Esophagus mucosa (tissue), 1 donor: ENCODE measurements at regions not wholly inside any gene's neighbourhood (a gene's known extent, or its start where the extent isn't known, plus 50 kb on each side); places are given as distances from the start of the nearest gene placed in this dataset.
"Not testable (repeated sequence)": the region's sequence is repeated elsewhere in the genome, so short reads cannot be mapped to it uniquely, and the experiment has no call there.

Source experiments
- ATAC-seq: fragments of 200-7000 bp; cut with Tn5 transposase; one replicate; pipeline ENCODE4 v1.9.1; 2020
- donor health status: DM: yes; HTN: yes; CAD: no.

DNA sequence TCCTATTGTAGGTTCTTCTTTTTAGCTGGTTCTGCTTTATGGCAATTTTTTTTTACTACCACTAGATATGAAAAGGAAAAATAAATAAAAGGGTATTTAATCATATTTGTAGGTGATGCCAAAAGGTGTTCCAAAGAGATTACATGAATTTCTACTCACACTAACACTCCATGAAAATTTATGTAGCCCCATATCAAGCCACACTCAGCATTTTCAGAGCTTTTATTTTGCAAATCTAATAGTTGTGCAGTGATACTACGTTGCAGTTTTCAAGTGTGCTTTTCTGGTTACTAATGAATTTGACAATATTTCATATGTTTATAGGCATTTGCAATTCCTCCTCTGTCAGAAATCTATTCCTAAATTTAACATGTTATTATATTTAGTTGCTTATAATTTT lies 363.9 kb upstream of the TMEFF2 start:
- no peak for ATAC-seq

DNA sequence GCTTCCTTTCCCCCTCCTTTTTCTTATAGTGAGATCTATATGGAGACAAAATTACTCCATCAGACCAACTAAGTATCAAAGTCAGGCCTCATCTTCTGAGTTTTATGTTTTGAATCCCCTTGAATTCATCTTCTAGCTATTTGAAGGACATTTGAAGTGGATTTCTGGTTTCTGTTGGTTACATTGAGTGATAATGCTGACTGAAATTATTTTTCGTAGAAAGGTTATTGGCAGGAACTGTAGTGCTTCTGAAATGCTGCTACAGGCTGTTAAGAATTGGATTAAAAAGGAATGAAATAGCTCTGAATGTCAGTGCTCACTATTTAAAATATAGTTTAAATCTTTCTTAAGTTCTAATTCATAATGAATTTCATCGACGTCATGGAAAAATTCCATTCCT lies 361.0 kb upstream of the TMEFF2 start:
- ATAC-seq = no peak

DNA sequence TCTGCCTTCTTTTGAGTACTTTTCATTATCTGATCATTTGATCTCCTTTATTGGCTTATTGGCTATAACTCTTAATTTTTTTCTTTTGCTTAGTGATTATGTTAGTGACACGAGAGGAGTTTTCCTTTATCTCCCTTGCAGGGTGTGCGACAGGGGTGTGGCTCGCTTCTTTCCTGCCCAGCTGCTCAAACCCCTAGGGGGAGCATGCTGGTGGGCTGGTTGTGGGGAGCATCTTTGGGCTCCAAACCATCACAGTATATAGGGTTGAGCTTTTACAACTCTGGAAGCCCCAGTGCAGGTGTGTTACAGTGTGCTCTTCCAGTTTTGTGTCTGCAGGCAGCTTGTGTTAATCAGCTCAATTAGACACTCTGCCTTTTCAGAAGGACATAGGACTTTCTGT lies 357.0 kb upstream of the TMEFF2 start:
- ATAC-seq = no peak

DNA sequence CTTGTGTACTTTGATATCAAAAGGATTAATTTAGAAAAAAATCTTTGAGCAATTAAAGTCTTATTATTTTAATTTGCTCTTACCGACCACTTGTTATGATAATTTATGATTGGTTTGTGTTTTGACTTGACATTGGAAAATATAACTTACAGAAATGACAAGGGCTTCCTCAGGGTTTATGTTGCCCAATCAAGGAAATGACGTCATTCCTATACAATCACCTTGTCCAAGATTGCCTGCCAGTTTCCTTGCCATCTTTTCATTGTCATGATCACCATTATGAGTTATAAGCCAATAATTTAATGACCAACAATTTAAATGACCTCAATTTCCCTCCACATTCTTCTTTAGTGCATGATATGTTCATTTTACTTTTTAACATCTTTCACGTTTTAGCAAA lies 351.8 kb upstream of the TMEFF2 start:
- peak; percentile 38 for ATAC-seq

DNA sequence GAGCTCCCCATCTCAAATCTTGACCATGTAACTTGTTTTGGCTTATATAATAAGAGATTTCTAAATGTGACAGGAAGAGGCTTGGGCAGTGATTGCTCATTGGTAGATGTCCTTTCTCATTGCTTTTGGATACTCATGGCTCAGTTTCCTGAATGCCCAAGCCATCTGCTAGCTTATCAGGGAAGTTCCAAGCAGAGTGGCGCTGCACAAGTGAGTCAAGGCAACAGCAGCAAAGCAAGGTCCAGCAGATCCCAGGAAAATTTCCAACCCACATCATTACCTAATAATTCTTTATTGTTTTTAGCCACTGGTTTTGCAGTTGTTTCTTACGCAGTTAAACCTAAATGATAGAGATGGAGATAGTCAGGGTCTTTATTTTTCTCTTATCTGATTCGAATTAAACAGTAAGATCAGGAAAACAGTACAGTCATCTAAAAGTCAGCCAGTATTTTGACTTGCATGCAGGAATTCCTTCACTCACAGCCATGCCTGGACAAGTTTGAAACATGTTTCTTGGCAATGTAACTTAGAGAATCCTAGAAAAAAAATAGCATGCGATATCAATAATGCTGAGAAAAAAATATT lies 349.7 kb upstream of the TMEFF2 start:
- no peak for ATAC-seq

DNA sequence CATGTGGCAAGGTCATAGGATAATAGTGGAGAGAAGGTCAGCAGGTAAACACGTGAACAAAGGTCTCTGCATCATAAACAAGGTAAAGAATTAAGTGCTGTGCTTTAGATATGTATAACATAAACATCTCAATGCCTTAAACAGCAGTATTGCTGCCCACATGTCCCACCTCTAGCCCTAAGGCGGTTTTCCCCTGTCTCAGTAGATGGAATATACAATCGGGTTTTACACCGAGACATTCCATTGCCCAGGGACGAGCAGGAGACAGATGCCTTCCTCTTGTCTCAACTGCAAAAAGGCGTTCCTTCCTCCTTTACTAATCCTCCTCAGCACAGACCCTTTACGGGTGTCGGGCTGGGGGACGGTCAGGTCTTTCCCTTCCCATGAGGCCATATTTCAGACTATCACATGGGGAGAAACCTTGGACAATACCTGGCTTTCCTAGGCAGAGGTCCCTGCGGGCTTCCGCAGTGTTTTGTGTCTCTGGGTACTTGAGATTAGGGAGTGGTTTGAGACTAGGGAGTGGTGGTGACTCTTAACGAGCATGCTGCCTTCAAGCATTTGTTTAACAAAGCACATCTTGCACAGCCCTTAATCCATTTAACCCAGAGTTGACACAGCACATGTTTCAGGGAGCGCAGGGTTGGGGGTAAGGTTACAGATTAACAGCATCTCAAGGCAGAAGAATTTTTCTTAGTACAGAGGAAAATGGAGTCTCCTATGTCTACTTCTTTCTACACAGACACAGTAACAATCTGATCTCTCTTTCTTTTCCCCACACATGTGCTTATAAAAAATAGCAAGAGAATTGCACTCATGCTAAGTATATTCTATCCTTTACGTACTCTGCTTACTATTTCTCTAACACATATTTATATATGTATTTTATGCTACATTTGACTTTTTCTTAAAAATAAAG lies 347.7 kb upstream of the TMEFF2 start:
- ATAC-seq = not testable (repeated sequence)

DNA sequence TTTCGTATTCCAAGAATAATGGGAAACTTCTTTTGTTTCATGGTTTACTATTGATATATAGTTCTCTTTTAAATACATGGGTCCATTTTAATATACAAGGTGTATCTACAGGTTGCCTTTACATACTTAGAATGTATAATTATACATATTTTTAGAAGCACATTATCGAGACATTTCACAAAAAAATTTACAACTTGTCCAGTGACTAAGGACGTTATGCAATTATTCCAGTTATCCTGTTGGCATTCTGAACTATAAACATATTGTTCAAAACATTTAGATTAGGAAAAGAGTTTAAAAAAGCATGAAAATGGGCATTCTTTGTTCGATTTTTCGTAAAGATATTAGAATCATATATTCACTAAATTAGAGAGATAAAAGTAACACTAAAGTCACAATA lies 344.6 kb upstream of the TMEFF2 start:
- no peak for ATAC-seq

DNA sequence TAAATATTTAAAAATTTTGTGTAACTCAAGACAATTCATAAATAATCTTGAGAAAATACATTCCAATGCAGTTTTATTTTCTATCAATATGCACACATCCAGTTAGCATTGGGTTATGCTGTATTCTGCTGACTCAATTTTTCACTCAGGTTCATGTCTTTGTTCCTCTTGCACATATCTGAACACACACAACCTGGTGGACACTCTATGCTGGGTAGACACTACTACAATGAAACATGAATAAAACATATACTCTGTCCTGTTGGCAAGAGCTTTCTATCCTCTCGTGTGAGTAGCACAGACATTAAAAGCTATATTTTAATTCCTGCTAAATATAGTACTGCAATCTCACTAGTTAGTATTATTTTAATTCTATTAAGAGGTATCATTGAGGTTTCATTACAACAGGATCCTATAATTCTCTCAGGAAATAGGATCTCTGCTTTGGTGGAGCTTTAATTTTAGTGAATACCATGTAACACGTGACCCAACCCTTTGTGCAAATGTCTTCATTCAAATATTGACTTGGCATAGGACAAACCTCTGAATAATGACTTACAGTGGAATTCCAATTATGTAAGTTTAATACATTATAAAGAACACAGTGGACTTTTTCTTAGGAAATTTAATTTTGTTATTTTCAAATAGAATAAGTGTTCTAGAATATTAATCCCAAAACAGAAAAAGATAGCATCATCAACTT lies 342.3 kb upstream of the TMEFF2 start:
- ATAC-seq = no peak

DNA sequence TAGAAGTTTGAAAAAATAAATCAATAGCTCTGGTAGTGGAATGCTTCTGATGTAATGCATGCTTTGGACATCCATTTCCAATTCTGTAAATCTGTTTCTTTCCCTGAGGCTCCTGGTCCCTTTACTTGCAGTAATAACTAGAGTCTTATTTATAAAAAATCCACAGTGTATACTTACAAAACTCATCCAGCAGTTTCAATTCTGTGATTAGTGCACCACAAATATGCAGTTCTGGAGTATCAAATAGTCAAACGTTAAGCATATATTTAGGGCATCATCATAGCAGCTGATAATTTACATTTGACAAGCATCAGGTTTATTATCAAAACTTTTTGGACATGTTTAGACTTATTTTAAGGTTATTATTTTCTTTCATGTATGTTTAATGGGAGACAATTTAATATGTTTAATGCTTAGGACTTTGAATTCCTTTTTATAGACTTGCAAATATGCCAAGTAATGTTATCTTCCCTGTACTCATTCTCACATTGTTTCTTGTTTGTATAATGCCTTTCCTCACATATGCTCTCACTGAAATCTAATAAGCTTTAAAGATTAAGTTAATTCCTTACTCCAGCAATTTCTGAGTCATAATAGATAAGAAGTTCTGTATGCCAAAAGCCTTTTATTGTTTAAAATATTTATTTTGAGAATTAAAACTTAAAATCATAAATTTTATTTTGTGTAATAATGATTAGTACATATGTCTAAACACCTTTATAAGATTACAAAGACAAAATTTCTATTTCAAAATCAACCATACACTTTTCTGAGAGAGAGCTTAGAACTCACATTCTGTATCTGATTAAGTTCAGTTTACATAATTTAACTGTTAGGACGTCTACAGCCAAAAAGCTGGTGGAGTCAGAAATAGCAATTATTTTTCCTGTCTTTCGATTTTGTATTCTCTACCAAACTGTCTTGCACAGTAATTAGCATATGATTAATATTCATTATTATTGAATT lies 341.5 kb upstream of the TMEFF2 start:
- ATAC-seq = no peak

DNA sequence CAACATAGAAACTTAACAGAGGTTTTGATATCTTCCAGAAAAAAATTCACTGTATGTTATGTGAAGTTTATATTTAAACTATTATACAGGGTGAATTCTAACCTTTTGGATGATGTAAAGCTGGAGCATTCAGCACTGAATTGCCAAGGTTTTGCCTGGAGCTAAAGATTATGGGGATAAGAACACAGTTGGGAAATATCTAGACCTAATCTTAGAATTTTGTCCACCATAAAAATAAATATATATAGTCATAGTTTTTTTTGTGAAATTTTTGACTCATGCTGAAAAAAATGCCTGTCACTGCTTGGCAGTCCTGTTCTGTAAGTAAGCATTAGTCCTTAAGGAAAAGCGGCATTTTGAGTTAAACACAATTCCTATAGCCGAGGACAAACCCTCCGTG lies 339.3 kb upstream of the TMEFF2 start:
- ATAC-seq = no peak

DNA sequence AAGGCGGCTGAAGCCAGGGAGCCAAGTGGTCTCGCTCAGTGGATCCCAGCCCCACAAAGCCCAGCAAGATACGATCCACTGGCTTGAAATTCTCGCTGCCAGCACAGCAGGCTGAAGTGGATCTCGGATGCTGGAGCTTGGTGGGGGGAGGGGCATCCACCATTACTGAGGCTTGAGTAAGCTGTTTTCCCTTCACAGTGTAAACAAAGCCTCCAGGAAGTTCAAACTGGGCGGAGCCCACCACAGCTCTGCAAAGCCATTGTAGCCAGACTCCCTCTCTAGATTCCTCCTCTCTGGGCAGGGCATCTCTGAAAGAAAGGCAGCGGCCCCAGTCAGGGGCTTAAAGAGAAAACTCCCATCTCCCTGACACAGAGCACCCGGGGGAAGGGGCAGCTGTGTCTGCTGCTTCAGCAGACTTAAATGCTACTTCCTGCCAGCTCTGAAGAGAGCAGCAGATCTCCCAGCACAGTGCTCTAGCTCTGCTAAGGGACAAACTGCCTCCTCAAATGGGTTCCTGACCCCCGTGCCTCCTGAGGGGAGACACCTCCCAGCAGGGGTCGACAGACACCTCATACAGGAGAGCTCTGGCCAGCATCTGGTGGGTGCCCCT lies 330.0 kb upstream of the TMEFF2 start:
- ATAC-seq = not testable (repeated sequence)

DNA sequence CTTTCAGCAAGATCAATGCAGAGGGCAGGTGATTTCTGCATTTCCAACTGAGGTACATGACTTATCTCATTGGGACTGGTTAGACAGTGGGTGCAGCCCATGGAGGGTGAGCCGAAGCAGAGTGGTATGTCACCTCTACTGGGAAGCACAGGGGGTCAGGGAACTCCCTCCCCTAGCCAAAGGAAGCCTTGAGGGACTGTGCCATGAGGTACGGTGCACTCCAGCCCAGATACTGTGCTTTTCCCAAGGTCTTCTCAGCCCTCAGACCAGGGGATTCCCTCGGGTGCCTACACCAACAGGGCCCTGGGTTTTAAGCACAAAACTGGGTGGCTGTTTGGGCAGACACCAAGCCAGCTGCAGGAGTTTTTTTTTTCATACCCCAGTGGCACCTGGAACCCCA lies 329.5 kb upstream of the TMEFF2 start:
- not testable (repeated sequence) for ATAC-seq

DNA sequence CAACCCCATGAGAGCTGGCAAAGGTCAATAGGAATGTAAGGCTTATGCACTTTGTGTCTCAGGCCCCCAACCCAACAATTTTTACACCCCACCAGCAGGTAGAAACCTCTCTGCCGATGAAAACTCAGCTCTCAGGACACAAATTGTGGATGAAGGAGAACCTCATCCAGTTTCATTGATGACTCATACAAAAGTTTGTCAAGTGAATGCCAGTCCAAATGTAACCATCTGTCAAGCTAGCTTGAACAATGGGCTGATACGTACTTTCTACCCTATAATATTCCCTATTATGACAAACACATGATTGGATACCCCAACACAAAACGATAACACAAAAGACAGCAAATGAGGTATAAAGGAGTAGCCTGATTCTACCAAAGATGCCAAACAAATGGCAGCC lies 321.2 kb upstream of the TMEFF2 start:
- ATAC-seq = no peak

DNA sequence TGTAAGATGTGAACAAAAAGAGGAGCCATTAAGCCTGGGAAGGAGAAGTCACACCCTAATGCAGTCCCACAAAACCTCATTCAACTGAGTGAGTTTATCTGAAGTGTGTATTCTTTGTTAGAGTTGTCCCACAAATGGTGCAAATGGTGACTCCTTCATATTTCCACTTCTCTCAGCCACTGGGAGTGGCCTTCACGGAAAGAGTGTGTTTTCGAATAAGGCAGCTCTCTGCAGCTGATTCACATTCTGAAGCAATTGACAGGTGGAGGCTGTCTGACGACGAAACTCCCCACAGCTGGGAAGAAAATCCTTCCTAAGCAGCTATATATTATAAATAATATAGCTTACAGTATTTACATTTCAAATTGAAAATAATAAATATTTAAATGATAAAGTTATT lies 318.8 kb upstream of the TMEFF2 start:
- ATAC-seq = no peak

DNA sequence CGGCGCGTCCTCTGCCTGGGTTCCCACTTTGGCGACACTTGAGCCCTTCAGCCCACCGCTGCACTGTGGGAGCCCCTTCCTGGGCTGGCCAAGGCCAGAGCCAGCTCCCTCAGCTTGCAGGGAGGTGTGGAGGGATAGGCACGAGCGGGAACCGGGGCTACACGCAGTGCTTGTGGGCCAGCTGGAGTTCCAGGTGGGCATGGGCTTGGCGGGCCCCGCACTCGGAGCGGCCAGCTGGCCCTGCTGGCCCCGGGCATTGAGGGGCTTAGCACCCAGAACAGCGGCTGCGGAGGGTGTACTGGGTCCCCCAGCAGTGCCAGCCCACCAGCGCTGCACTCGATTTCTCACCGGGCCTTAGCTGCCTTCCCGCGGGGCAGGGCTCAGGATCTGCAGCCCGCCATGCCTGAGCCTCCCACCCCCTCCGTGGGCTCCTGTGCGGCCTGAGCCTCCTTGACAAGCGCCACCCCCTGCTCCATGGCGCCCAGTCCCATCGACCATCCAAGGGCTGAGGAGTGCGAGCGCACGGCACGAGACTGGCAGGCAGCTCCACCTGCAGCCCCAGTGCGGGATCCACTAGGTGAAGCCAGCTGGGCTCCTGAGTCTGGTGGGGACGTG lies 313.2 kb upstream of the TMEFF2 start:
- ATAC-seq = not testable (repeated sequence)

DNA sequence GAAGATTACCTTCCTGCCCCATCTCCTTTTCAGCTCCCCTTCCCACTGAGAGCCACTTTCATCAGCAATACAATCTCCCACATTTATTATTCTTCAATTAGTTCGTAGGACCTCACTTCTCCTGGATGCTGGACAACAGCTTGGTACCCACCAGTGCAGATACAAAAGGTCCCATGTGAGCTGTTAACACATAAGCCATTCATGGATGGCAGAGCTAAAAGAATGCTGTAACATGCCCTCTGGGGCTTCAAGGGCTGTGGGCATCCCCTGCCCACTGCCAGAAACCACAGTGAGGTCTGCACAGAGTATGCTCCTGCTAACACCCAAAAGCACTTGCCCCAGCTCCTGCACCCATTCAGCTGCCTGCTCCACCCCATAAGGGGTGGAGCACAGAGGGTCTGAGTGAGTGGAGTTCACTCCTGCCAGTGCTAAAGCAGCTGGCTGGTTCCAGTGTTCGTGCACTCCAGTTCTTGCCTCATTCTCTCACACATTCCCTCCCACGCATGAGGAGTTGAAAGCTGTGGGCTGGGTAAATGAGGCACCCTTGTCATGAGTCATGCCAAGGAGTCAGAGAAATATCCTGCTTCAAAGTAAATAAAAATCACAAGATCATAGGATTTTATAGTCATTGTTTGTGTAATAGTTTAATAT lies 305.9 kb upstream of the TMEFF2 start:
- ATAC-seq = peak; percentile 97

DNA sequence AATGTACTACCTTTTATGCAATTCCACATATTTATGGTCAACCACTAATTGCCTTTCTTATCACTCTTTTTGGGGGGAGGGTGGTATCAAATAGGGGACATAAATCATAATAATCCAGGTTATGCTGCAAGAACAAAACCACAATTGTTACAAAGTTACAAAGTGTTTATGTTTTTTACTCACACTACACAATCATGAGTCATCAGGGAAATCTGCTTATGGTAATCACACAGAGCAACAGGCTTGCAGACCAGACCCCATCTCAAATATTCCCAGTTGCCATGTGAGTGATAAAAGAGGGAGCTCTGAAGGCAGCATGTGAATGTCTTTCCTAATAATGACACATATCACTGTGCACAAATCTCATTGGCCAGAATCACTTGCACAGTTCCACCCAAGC lies 304.7 kb upstream of the TMEFF2 start:
- ATAC-seq = no peak

DNA sequence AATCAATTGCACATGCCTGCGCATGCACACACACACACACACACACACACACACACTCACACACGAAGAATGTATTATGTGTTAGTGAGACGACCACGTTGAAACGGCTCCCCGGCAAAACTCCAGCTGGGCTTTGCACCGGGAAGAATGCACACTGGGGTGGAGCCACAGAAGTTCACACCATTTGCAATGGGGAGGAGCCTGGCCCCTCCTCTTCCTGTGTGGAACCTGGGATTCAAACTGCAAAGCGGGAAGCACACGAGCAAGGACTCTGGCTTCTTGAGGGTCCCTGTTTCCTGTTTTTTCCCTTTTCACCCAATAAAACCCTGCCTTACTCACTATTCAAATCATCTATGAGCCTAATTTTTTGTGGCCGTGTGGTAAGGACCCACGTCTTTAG lies 304.0 kb upstream of the TMEFF2 start:
- ATAC-seq = no peak

DNA sequence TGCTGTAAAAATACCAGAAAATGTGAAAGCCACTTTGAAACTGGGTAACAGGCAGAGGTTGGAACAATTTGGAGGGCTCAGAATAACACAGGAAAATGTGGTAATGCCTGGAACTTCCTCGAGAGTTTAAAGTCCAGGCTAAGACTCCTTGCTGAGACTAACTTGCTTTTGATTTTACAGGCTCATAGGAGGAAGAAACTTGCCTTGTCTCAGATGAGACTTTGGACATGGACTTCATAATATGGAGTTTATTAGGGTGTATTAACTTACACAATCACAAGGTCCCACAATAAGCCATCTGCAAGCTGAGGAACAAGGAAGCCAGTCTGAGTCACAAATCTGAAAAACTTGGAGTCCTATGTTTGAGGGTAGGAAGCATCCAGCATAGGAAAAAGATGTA lies 293.4 kb upstream of the TMEFF2 start:
- ATAC-seq = not testable (repeated sequence)

DNA sequence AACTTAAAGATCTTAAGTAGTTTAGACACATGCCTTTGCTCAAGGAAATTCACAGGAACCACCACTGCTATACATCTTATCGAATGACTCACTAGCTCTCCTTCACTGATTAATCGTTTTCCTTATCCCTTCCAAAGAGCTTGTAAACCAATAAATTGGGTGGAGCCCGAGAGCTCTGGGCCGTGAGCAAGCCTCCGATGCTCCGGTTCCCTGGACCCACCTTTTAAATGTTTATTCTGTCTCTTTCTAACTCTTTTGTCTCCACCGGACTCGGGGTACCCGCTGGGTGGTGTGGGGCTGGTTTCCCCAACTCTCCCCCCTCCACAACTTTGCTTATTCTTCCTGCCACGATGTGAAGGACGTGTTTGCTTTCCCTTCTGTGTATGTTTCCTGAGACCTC lies 292.9 kb upstream of the TMEFF2 start:
- ATAC-seq = no peak

DNA sequence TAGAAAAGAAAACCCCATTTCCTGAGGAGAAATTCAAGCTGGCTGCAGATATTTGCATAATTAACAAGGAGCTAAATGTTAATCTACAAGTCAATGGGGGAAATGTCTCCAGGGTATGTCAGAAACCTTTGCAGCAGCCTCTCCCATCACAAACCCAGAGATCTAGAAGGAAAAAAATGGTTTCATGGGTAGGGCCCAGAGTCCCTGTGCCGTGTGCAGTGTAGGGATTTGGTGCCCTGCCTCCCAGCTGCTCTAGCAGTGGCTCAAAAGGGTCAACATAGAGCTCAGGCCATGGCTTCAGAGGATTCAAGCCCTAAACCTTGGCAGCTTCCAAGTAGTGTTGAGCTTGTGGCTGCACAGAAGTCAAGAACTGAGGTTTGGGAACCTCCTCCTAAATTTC lies 290.2 kb upstream of the TMEFF2 start:
- no peak for ATAC-seq
